H1 (cell line): ENCODE measurements at regions not wholly inside any gene's neighbourhood (a gene's known extent, or its start where the extent isn't known, plus 50 kb on each side); places are given as distances from the start of the nearest gene placed in this dataset.

Experiments
- ATF2 ChIP-seq: IDR thresholded peaks from 2 replicates; pipeline ENCODE4 v1.6.1; 2012; ENCODE audit warnings: low read length, inconsistent platforms
- JUND ChIP-seq: IDR thresholded peaks from 2 replicates; pipeline ENCODE4 v1.6.1; 2011; ENCODE audit warnings: mild to moderate bottlenecking, improper control_type of control experiment, low read length
- SIRT6 ChIP-seq: IDR thresholded peaks from one replicate; pipeline ENCODE4 v1.7.1; 2012; ENCODE audit warnings: low read length, inconsistent platforms

- TF ChIP-seq ATF2 (no peak), JUND (no peak), SIRT6 (no peak)
Observed at GRCh38 chr20:48563191-48563870, 264.5 kb downstream of the PREX1 start (continued).
